Stimulated activated naive B cell treated with anti-CD40 and anti-IgM and Interleukin-4, amounts not matched to agents 10 μg/mL and 1 μg/mL and 100 μg/mL, for 72 hours (primary cell): ENCODE measurements at regions not wholly inside any gene's neighbourhood (a gene's known extent, or its start where the extent isn't known, plus 50 kb on each side); places are given as distances from the start of the nearest gene placed in this dataset.

ENCODE experiments used
- ATAC-seq, 2 donors: fragments of 150-1000 bp; cut with Tn5 transposase; replicated peaks; 2 replicates each; pipeline ENCODE4 v1.10.0; 2021; ENCODE audit warnings: moderate library complexity in 1 of 2
- DNase-seq: peaks from one replicate; pipeline ENCODE4 v3.0.0; 2021
- H3K27ac Mint-ChIP-seq: one replicate; pipeline ENCODE4 v1.8.0; 2022; ENCODE audit warnings: mild to moderate bottlenecking, mixed read lengths
- H3K27me3 Mint-ChIP-seq, 2 donors: one replicate each; pipeline ENCODE4 v1.8.0; 2022; ENCODE audit warnings: mixed read lengths in 2 of 2
- H3K36me3 Mint-ChIP-seq, 2 donors: one replicate each; pipeline ENCODE4 v1.8.0; 2022; ENCODE audit warnings: mixed read lengths in 2 of 2, mild to moderate bottlenecking in 1 of 2
- H3K4me1 Mint-ChIP-seq, 2 donors: one replicate each; pipeline ENCODE4 v1.8.0; 2022; ENCODE audit warnings: mixed read lengths in 2 of 2, mild to moderate bottlenecking in 1 of 2
- H3K4me3 Mint-ChIP-seq, 2 donors: one replicate each; pipeline ENCODE4 v1.8.0; 2022; ENCODE audit warnings: mild to moderate bottlenecking in 2 of 2, mixed read lengths in 2 of 2, moderate library complexity in 1 of 2
- H3K9me3 Mint-ChIP-seq, 2 donors: one replicate each; pipeline ENCODE4 v1.8.0; 2022; ENCODE audit warnings: mixed read lengths in 2 of 2, mild to moderate bottlenecking in 1 of 2

DNA sequence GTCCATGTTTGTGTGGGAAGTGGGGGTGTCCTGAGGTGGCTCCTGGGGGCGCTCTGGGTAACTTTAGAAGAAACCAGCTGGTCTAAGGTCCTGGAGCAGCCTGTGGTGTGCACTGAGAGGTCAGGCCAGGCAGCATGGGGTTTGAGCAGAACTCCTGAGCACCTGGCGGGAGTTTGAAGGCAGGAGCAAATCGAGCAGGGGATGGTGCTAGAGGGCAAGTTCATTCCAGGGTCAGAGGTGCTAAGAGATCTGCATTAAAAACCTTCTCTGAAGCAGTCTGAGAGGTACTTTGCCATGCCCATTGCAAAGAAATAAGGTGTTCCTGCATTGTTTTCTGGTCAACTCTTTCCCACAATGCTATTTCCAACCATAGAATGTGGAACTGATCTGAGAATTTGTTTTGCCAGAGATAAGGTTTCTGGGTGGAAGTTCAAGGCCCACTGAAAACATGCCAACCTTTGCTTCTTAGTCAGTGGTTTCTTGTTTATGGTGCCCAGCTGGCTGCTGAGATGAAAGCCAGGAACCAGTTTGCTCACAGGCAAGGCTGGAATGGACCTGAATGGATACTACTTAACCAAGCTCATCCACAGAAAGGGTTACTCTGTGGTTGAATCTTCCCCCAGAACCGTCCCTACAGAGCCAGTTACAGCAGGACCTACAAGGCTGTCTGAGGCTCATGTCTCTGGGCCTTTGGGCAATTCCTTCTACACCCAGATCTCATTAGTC lies 136.3 kb upstream of the TMEM72 start:
- Mint-ChIP-seq H3K27me3 (peaks cover 9 to 21% of the 10 kb centered on the region in 2 donors), H3K36me3 (no peaks in the 10 kb centered on the region), H3K9me3 (no peaks in the 10 kb centered on the region), H3K27ac (no peak overlapping the region), H3K4me3 (no peak overlapping the region), H3K4me1 (no peaks in the 10 kb centered on the region)
- DNase-seq (no peak), ATAC-seq (peak in 1 of 2 donors; percentile 12)

DNA sequence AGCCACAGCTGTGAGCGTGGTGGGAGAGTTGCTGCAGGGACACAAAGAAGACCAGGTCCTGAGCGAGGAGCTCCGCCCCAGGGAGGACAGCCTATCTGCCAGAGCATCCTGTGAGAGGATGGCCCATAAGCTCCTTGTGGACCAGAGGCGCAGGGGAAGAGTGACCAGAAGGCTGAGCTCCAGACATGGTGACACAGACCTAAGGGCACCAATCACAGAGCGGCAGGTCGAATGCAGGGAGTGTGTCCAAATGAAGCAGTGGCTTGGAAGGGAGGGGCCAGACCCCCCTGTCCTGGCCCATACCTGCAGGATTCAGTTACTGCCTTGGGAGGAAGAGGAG lies 135.8 kb upstream of the TMEM72 start:
- ATAC-seq, result peak in 1 of 2 donors; percentile 25

DNA sequence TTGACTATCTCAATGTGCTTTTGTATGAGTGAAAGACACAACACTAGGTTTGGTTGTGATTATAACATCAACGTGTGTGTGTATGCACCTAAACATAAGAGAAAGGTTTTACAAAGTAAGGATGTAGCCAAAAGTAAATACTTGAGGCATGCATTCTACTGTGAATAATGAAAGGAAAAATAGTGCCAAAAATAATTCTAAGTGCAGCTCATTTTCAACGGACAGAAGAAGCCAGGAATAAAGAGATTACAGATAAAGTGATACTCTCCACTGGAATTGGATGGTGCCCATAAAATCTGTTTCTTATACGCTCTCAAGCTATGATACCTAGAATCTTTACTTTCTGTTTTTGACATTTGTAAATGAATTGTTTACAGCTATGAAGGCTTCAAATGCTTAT lies 135.0 kb upstream of the TMEM72 start:
- H3K4me3 Mint-ChIP-seq, result no peak overlapping the region
- DNase-seq, result no peak
- no peaks in the 10 kb centered on the region for H3K9me3 Mint-ChIP-seq
- H3K36me3 Mint-ChIP-seq, result no peaks in the 10 kb centered on the region
- H3K27me3 Mint-ChIP-seq, result peaks cover 5 to 15% of the 10 kb centered on the region in 2 donors
- no peaks in the 10 kb centered on the region for H3K4me1 Mint-ChIP-seq
- no peak overlapping the region for H3K27ac Mint-ChIP-seq
- ATAC-seq, result no peak

More for the DNA sequence above, 135.8 kb upstream of the TMEM72 start:
- DNase-seq, result no peak
- no peak overlapping the region for H3K27ac Mint-ChIP-seq
- peaks cover 9 to 19% of the 10 kb centered on the region in 2 donors for H3K27me3 Mint-ChIP-seq
- H3K36me3 Mint-ChIP-seq, result no peaks in the 10 kb centered on the region
- H3K4me3 Mint-ChIP-seq, result no peak overlapping the region
- no peaks in the 10 kb centered on the region for H3K4me1 Mint-ChIP-seq
- H3K9me3 Mint-ChIP-seq, result no peaks in the 10 kb centered on the region

DNA sequence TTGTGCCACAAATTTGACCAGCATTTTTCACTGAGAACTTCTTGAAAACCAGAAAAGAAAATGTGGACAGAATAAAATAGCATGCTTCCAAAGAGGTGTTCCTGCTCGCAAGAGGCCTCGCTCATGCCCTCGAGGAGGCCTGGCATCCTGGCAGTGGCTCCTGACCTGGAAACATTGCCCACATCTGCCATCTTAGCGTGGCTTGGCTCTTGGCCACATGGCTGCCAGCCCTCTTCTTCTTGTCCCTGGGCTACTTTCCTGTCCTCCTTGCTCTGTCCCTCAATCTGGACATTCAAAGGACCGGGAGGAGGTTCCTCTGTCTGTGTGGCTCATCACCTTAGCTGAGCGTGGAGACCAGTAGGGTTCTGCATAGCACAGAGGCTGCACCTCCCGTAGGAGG lies 131.6 kb upstream of the TMEM72 start:
- Mint-ChIP-seq H3K36me3 (no peaks in the 10 kb centered on the region), H3K27me3 (peaks cover 10 to 17% of the 10 kb centered on the region in 2 donors), H3K27ac (no peak overlapping the region), H3K4me1 (no peaks in the 10 kb centered on the region), H3K4me3 (no peak overlapping the region), H3K9me3 (peaks cover 0 to 2% of the 10 kb centered on the region in 2 donors)
- no peak for ATAC-seq
- DNase-seq, result no peak

DNA sequence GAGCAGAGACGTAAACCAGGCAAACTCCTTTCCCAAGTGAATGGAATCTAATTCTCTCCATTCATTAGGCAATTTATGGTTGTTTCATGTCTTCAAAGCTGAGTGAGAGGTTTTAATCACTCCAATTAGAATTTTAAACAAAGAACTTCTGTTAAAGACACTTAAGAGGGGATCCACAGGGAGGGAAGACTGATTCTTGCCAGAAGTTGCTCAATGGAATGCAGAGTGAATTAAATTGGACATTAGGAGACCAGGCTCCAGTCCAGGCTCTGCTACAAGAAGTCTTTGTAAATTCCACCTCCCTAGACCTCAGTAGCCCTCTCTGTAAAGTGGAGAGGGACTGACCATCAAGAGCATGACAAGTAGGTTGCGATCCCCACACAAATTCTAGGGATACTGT lies 130.7 kb upstream of the TMEM72 start:
- Mint-ChIP-seq H3K9me3 (peaks cover 0 to 2% of the 10 kb centered on the region in 2 donors), H3K36me3 (no peaks in the 10 kb centered on the region), H3K27ac (no peak overlapping the region), H3K4me1 (no peaks in the 10 kb centered on the region), H3K27me3 (peaks cover 10 to 20% of the 10 kb centered on the region in 2 donors), H3K4me3 (no peak overlapping the region)
- ATAC-seq, result no peak
- DNase-seq, result no peak

DNA sequence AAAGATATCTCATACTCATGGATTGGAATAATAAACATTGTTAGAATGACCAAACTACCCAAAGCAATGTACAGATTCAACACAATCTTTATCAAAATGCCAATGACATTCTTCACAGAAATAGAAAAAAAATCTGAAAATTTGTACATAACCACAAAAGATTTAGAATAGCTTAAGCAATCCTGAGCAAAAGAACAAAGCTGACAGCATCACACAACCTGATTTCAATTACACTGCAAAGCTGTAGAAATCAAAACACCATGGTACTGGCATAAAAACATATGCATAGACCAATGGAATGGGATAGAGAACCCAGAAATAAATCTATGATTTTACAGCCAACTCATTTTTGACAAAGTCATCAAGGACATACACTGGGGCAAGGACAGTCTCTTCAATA lies 130.0 kb upstream of the TMEM72 start:
- no peak overlapping the region for H3K4me3 Mint-ChIP-seq
- no peaks in the 10 kb centered on the region for H3K36me3 Mint-ChIP-seq
- H3K27ac Mint-ChIP-seq, result no peak overlapping the region
- H3K27me3 Mint-ChIP-seq, result peaks cover 10 to 20% of the 10 kb centered on the region in 2 donors
- H3K9me3 Mint-ChIP-seq, result peaks cover 0 to 2% of the 10 kb centered on the region in 2 donors
- DNase-seq (no peak), ATAC-seq (no peak)
- H3K4me1 Mint-ChIP-seq, result no peaks in the 10 kb centered on the region

DNA sequence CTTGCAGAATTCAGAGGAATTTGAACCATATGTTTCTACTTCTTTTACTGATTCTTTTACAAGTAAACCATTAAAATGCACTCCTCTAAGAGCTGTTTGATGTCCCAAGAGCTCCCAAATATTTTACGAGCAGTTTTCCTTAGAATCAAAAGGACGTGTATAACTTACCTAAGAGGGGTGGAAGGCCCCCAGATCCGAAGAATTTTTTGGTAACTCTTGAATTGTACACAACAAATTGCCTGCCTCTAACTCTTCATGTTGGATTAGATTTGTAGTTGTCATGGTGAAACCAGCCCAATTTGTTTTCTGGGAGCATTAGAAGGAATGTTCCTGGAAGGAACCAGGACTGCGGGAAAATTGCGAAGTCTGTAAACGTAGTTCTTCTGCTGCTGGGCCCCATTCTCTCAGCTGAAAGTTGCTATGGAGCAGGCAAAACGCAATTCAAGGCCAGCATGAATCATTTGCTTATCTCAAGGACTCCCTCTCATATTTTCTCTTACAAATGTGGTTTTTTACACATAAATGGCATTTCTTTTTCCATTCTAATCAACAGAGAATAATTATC lies 124.8 kb upstream of the TMEM72 start:
- H3K9me3 Mint-ChIP-seq, result peaks cover 0 to 2% of the 10 kb centered on the region in 2 donors
- H3K4me1 Mint-ChIP-seq, result no peaks in the 10 kb centered on the region
- H3K27ac Mint-ChIP-seq, result no peak overlapping the region
- no peak overlapping the region for H3K4me3 Mint-ChIP-seq
- no peaks in the 10 kb centered on the region for H3K36me3 Mint-ChIP-seq
- ATAC-seq, result no peak
- DNase-seq, result no peak
- peaks cover 10 to 13% of the 10 kb centered on the region in 2 donors for H3K27me3 Mint-ChIP-seq

DNA sequence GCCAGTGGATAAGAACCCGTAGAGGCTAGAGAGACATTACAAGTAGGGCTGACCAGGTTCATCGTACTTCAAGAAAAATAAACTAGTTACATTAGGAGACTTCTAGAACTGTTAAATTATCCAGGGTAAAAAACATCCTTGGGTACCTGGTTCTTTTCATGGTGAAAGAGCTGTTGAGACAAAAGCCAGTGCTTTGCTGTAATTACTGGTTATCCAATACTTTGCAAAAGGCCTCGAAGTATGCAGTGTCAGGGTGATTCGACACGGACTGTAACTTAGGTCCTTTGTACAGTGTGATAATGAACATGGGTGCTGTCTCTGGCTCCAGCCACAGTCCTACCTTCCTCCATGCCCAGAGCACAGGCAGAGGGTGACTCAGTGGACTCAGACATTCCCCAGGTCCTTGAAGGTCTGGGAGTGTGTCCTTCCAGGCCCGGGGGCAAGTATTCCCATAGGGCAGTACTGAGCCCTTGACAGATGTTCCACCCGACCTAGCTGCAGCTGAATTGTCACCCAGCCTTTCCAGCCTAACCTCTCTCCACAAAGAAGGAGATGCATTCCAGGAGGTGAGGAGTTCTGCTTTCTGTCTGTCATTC lies 123.6 kb upstream of the TMEM72 start:
- H3K4me1 Mint-ChIP-seq, result no peaks in the 10 kb centered on the region
- no peak overlapping the region for H3K4me3 Mint-ChIP-seq
- H3K27me3 Mint-ChIP-seq, result peaks cover 10 to 13% of the 10 kb centered on the region in 2 donors
- H3K27ac Mint-ChIP-seq, result no peak overlapping the region
- H3K36me3 Mint-ChIP-seq, result no peaks in the 10 kb centered on the region
- ATAC-seq, result no peak
- H3K9me3 Mint-ChIP-seq, result no peaks in the 10 kb centered on the region
- no peak for DNase-seq

DNA sequence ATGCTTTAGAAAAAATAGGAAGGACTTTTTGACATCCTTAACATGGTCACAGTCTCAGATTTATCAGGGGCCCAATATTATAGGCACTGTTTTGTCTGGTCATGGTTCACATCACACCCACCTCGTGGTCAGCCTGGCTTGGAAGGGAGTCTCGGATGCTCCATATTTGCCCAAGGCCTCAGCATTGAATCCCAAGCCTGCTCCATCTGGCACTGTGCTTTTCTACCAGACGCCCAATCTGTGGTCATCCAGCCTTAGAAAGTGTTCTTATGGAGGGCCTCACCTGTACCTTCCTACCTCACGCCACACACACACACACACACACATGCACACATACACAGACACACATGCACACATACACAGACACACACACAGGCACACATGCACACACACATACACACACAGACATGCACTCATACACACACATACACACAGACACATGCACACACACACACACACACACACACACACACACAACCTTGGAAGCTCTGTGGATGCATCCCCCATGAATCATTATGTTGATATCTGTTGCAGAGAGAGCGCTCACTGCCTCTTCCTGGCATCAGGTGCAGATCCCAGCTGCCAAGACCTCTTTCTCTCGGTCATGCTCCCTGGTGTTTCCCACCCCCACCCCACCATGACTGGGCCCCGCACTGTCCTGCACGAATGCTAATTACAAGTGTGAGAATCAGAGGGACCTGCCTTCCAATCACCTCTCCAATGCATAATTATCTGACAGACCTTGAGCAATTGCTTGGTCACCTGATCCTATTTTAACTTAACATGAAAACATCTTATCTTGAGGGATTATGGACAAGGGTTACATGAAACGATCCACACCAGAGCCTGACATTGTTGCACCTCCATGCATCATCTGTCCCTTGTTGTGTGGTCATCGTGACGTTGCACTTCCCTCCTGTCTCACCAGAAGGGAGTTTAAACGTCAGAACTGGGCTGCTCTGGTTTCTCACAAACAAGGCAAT lies 122.7 kb upstream of the TMEM72 start:
- Mint-ChIP-seq H3K36me3 (no peaks in the 10 kb centered on the region), H3K4me1 (no peaks in the 10 kb centered on the region), H3K4me3 (no peak overlapping the region), H3K9me3 (no peaks in the 10 kb centered on the region), H3K27me3 (peaks cover 13 to 14% of the 10 kb centered on the region in 2 donors), H3K27ac (no peak overlapping the region)
- DNase-seq (no peak), ATAC-seq (no peak)

DNA sequence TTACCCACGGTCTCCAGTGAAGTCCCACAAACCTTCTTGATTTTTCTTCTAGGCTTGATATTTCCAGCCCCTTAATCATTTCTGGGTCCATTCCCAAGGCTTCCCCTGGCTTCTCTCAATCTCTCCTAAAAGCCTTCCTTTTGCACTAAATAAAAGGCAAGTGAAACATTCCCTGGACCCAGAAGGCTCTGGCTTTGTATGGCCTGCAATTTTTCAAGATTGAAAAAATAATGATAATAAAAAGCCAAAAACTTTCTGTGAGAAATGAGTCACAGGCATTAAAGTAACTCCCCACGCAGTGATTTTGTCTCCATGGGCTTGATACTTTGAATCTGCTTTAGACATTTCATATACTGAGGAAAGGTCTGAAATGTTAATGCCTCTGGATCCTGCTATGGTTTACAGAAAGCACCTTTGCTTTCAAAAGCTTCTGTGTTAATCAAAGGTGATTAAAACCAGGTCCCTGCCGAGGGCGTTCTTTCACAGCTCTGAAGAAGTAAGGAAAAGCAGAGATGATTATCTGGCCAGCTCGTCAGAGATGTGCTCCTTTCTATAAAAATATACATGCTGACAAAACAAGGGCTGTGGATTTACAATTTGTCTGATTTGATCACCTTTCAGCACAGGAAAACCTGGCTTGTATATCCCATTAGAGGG lies 118.9 kb upstream of the TMEM72 start:
- H3K27me3 Mint-ChIP-seq, result peaks cover 11 to 22% of the 10 kb centered on the region in 2 donors
- H3K4me3 Mint-ChIP-seq, result no peak overlapping the region
- no peaks in the 10 kb centered on the region for H3K36me3 Mint-ChIP-seq
- H3K27ac Mint-ChIP-seq, result no peak overlapping the region
- H3K4me1 Mint-ChIP-seq, result no peaks in the 10 kb centered on the region
- ATAC-seq (no peak), DNase-seq (no peak)
- no peaks in the 10 kb centered on the region for H3K9me3 Mint-ChIP-seq

DNA sequence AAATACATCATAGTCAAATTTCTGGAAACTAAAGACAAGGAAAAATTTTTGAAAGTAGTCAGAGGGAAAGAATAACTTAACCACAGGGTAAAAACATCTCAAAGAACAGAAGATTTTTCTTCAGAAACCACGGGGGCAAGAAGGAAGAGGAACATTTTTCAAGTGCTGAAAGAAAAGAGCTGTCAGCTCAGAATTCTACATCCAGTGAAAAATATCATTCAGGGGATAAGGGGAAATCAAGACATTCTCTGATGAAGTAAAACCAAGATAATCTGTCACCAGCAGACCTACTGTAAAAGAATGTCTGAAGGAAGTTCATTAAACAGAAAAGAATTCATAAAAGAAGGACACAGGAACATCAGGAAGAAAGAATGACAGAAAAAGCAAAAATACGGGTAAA lies 111.2 kb upstream of the TMEM72 start:
- Mint-ChIP-seq H3K36me3 (no peaks in the 10 kb centered on the region), H3K27ac (no peak overlapping the region), H3K27me3 (peaks cover 24 to 29% of the 10 kb centered on the region in 2 donors), H3K4me3 (no peak overlapping the region), H3K9me3 (no peaks in the 10 kb centered on the region), H3K4me1 (no peaks in the 10 kb centered on the region)
- ATAC-seq (no peak), DNase-seq (no peak)

DNA sequence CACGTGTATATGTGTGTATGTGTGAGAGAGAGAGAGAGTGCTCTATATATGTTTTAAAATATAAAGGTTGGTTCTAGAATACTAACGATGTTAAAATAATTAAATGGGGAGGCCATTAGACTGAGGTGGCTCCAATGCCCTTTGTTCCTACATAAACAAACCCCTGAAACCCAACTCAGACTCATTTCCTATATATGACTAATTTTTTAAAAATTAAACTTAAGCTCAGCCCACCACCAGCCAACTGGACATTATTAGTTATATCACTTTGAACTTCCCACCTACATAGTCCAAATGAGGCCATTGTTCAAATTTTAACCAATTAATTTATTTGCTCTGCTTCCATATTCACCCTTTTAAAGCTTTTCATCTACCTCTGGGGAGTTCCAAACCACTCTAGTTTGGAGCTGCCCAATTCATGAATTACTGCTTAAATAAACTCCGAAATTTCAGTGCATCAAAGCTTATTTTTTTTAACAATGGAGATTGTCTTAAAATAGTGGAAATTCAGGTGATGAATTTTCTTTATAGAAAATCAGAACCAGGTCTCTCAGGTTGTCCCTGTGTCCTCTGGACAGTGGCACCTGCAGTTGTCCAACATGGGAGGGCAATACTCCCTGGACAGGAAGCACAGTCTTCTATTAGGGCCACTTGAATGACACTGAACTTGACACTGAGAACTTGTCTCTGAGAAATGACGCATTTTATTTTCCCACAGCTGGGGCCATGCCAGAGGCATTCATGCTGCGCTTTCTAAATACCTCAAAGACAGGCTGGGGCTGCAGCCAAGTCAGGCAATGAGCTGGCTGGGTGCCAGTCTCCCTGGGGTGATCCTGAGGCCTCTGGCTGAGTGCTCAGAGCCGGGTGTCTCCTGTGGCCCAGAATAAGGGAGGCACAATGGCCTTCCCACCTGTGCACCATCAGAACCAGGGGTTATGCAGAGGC lies 109.5 kb upstream of the TMEM72 start:
- no peaks in the 10 kb centered on the region for H3K36me3 Mint-ChIP-seq
- H3K27ac Mint-ChIP-seq, result no peak overlapping the region
- no peaks in the 10 kb centered on the region for H3K4me1 Mint-ChIP-seq
- H3K4me3 Mint-ChIP-seq, result no peak overlapping the region
- peaks cover 25 to 27% of the 10 kb centered on the region in 2 donors for H3K27me3 Mint-ChIP-seq
- DNase-seq (no peak), ATAC-seq (no peak)
- no peaks in the 10 kb centered on the region for H3K9me3 Mint-ChIP-seq

DNA sequence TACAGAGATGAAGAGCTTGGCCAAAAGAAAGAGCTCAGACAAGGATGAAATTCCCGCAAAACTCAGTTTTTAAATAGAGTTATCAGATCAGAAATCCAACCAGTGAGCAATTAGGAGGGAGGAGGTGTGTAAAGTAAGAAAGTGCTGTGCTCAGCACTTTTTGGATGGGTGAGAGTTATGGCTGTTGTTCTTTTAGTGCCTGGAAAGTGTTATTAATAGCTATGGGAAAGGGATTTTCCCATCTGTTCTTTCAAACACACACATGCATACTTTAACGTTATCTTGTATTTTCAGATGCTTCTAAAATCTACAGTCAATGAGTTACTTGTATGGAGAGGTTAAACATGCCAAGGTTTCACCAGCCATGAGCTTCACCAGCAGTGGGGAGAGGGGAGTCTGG lies 107.3 kb upstream of the TMEM72 start:
- H3K27ac Mint-ChIP-seq, result no peak overlapping the region
- DNase-seq (no peak), ATAC-seq (no peak)
- H3K9me3 Mint-ChIP-seq, result peaks cover 1 to 2% of the 10 kb centered on the region in 2 donors
- peaks cover 19% of the 10 kb centered on the region in 2 donors for H3K27me3 Mint-ChIP-seq
- H3K4me1 Mint-ChIP-seq, result no peaks in the 10 kb centered on the region
- no peaks in the 10 kb centered on the region for H3K36me3 Mint-ChIP-seq
- H3K4me3 Mint-ChIP-seq, result no peak overlapping the region
